Lower leg skin (tissue), 4 donors: ENCODE measurements at regions not wholly inside any gene's neighbourhood (a gene's known extent, or its start where the extent isn't known, plus 50 kb on each side); places are given as distances from the start of the nearest gene placed in this dataset.

ENCODE experiments used
- DNase-seq, 2 donors: peaks; one replicate each; pipeline ENCODE4 v3.0.0-alpha.2; 2019; ENCODE audit warnings: low spot score in 2 of 2
- H3K4me3 ChIP-seq: fragments of 200-600 bp; sonication (generic); 2 replicates; pipeline ENCODE4 v1.5.1; 2017; ENCODE audit warnings: mild to moderate bottlenecking, low read depth; ENCODE audit not compliant: poor library complexity, severe bottlenecking
- CTCF ChIP-seq, 3 donors: fragments of 450-650 bp; IDR thresholded peaks; one replicate each; pipeline ENCODE4 v1.5.1; 2016; ENCODE audit warnings: antibody characterized with exemption in 3 of 3, mild to moderate bottlenecking in 3 of 3, moderate library complexity in 2 of 3
- POLR2A ChIP-seq, 2 donors: fragments of 450-650 bp; IDR thresholded peaks; one replicate each; pipeline ENCODE4 v1.6.1; 2016 to 2017; ENCODE audit warnings: antibody characterized with exemption in 2 of 2, mild to moderate bottlenecking in 1 of 2, moderate library complexity in 1 of 2
- WGBS, 2 donors: methylation state at CpG; one replicate each; pipeline ENCODE4 v1.1.5; 2018; 5-methylcytosine and 5-hydroxymethylcytosine counted together
- intact Hi-C: fragments of 100-400 bp; cut with DNase I; formaldehyde crosslinking; loops from one replicate; pipeline ENCODE4 v1.15.0; 2023; ENCODE audit warnings: low total_unique reads

DNA sequence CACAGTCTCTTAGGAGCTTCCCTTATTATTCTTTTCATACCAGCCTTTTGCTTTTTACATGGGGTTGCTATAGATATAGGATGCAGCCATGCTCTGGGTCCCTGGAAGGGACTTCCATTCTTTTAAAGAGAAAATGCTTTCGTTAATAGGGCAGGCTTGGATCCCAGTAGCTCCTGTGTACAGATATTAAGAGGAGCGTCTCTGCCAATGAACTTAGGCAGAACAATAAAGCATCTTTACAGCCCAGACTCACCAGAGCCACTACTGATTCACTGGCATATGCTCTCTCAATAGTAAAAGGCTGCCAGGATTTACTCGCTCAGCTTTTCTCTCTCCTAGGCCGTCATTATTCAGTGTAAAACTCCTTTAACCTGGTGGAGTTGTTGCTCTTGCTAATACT, 1385.4 kb upstream of the PIK3C3 start:
- no peak for TF ChIP-seq POLR2A (IDR thresholded peaks at IDR 0.05)
- TF ChIP-seq CTCF (IDR thresholded peaks at IDR 0.05) = no peak
- 67 to 72% methylated on average over 4 of the region's 4 CpGs for WGBS, 2 donors
- intact Hi-C loops = no loop called here
- DNase-seq = no peak
- H3K4me3 ChIP-seq = no peak overlapping the region

- H3K4me3 ChIP-seq = no peak overlapping the region
- no peak for DNase-seq
- no peak for TF ChIP-seq POLR2A (IDR thresholded peaks at IDR 0.05)
- no peak for TF ChIP-seq CTCF (IDR thresholded peaks at IDR 0.05)
- intact Hi-C loops = no loop called here
- 38 to 52% methylated on average over 1 of the region's 1 CpG for WGBS, 2 donors
Observed at GRCh38 chr18:40566510-40566844, 1388.6 kb upstream of the PIK3C3 start.

- WGBS, 2 donors = 3 to 10% methylated on average over 2 of the region's 2 CpGs
- intact Hi-C loops = no loop called here
- no peak for DNase-seq
Observed at GRCh38 chr18:40565805-40566509, 1389.1 kb upstream of the PIK3C3 start.

GRCh38 chr18:40559556-40559955, 1395.5 kb upstream of the PIK3C3 start:
- 28 to 68% methylated on average over 3 of the region's 3 CpGs for WGBS, 2 donors
- no peak for DNase-seq
- no peak overlapping the region for H3K4me3 ChIP-seq
- TF ChIP-seq CTCF (IDR thresholded peaks at IDR 0.05) (no peak), POLR2A (IDR thresholded peaks at IDR 0.05) (no peak)
- intact Hi-C loops = no loop called here

More at GRCh38 chr18:40565805-40566509, 1389.1 kb upstream of the PIK3C3 start:
- H3K4me3 ChIP-seq = no peak overlapping the region
- TF ChIP-seq CTCF (IDR thresholded peaks at IDR 0.05) (no peak), POLR2A (IDR thresholded peaks at IDR 0.05) (no peak)

- no peak overlapping the region for H3K4me3 ChIP-seq
- no peak for DNase-seq
- intact Hi-C loops = no loop called here
- 88% methylated on average over 5 of the region's 5 CpGs for WGBS, 2 donors
- TF ChIP-seq CTCF (IDR thresholded peaks at IDR 0.05) (no peak), POLR2A (IDR thresholded peaks at IDR 0.05) (no peak)
Observed at GRCh38 chr18:40558706-40559392, 1396.2 kb upstream of the PIK3C3 start.
